ENCODE measurements at regions not wholly inside any gene's neighbourhood (a gene's known extent, or its start where the extent isn't known, plus 50 kb on each side); places are given as distances from the start of the nearest gene placed in this dataset.

DNA sequence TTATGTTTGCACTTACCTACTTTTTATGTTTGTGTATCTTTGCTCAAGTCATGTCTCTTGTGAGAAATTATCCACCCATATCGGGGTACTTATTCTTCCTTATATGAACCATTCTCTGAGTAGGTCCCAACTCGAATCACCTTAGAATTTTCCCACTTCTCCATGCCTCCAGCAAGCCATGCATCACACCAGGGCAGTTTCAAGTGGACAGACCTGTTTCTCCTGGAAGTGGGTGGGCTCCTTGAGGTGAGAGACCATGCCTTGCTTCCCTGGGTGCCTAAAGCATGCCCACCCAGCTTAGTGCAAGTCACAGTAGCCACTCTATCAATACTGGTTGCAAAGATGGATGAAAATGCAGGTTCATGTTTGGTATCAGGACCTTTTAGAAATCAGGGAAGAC lies 187.2 kb downstream of the KIT start:
- no CpG with 5 or more reads among the region's 2 CpGs for WGBS (ENCODE audit: extremely low coverage, insufficient read length, low lambda C conversion rate)
- TF ChIP-seq, protein P1, sequence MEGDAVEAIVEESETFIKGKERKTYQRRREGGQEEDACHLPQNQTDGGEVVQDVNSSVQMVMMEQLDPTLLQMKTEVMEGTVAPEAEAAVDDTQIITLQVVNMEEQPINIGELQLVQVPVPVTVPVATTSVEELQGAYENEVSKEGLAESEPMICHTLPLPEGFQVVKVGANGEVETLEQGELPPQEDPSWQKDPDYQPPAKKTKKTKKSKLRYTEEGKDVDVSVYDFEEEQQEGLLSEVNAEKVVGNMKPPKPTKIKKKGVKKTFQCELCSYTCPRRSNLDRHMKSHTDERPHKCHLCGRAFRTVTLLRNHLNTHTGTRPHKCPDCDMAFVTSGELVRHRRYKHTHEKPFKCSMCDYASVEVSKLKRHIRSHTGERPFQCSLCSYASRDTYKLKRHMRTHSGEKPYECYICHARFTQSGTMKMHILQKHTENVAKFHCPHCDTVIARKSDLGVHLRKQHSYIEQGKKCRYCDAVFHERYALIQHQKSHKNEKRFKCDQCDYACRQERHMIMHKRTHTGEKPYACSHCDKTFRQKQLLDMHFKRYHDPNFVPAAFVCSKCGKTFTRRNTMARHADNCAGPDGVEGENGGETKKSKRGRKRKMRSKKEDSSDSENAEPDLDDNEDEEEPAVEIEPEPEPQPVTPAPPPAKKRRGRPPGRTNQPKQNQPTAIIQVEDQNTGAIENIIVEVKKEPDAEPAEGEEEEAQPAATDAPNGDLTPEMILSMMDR (conservative IDR thresholded peaks at IDR 0.05) = no peak
- H2AK5ac ChIP-seq (ENCODE audit: insufficient read length, low read length) = no peak overlapping the region
- H4K8ac ChIP-seq (replicated peaks; ENCODE audit: insufficient read length, low read depth, low read length) = no peak overlapping the region
- no peaks in the 10 kb centered on the region for H4K20me1 ChIP-seq (ENCODE audit: control insufficient read depth, insufficient read depth, insufficient read length)
- H3K27me3 ChIP-seq (ENCODE audit: insufficient read depth, low read length) = no peaks in the 10 kb centered on the region
- no peak overlapping the region for H4K5ac ChIP-seq (ENCODE audit: insufficient read length, low read depth, low read length)
- no peak overlapping the region for H2BK15ac ChIP-seq (ENCODE audit: low read depth, low read length)
- no peak for DNase-seq
- no peak overlapping the region for H3K4me2 ChIP-seq (ENCODE audit: insufficient read depth, insufficient read length, low read length)
- no peak overlapping the region for H3K23ac ChIP-seq (ENCODE audit: insufficient read length, low read depth, low read length)
- Mint-ChIP-seq H3K27me3 (ENCODE audit: low read depth) (no peaks in the 10 kb centered on the region), H3K36me3 (ENCODE audit: insufficient read depth in 1 of 3, low read depth in 3 of 3) (no peaks in the 10 kb centered on the region), H3K4me1 (no peaks in the 10 kb centered on the region), H3K27ac (no peak overlapping the region), H3K4me3 (no peak overlapping the region), H3K9me3 (no peaks in the 10 kb centered on the region)
- no peak overlapping the region for H2BK12ac ChIP-seq (ENCODE audit: insufficient read length, low read depth, low read length)
- no peak overlapping the region for H3K14ac ChIP-seq (ENCODE audit: insufficient read depth, low read length)
- H3K9me3 ChIP-seq (ENCODE audit: control insufficient read depth, low read depth, low read length) = no peaks in the 10 kb centered on the region
- H3K56ac ChIP-seq (ENCODE audit: insufficient read length, low read depth, low read length) = no peak overlapping the region
- no peak overlapping the region for H2BK20ac ChIP-seq (ENCODE audit: low read depth, low read length, poor library complexity, severe bottlenecking)
- no peak overlapping the region for H3K4ac ChIP-seq (ENCODE audit: low read depth, low read length)
- H3K79me2 ChIP-seq (ENCODE audit: insufficient read depth, low read length) = no peaks in the 10 kb centered on the region
- no peak overlapping the region for H2AFZ ChIP-seq (ENCODE audit: low read length)
- no peaks in the 10 kb centered on the region for H3K23me2 ChIP-seq (ENCODE audit: insufficient read length, low read depth, low read length, poor library complexity, severe bottlenecking)
- H2BK5ac ChIP-seq (ENCODE audit: insufficient read length, low read length) = no peak overlapping the region
- H2BK120ac ChIP-seq (ENCODE audit: low read depth, low read length, poor library complexity, severe bottlenecking) = no peak overlapping the region
- H3T11ph ChIP-seq (ENCODE audit: low read length) = no peak overlapping the region
- no peaks in the 10 kb centered on the region for H3K79me1 ChIP-seq (ENCODE audit: insufficient read depth, low read depth, low read length, poor library complexity, severe bottlenecking)
- no peaks in the 10 kb centered on the region for H3K4me1 ChIP-seq (ENCODE audit: insufficient read depth, low read length)
- H3K18ac ChIP-seq (ENCODE audit: insufficient read length, low read depth, low read length) = no peak overlapping the region
- H4K91ac ChIP-seq (ENCODE audit: insufficient read length, low read depth, low read length) = no peak overlapping the region
- H3K9ac ChIP-seq (ENCODE audit: extremely low read depth, insufficient read length, low read length) = no peak overlapping the region
- H3K27ac ChIP-seq (ENCODE audit: insufficient read length, low read depth, low read length) = no peak overlapping the region
